ENCODE measurements at regions not wholly inside any gene's neighbourhood (a gene's known extent, or its start where the extent isn't known, plus 50 kb on each side); places are given as distances from the start of the nearest gene placed in this dataset.

GRCh38 chr10:2232479-2232878 lies 495.2 kb upstream of the ADARB2 start:
- H3K9me3 Mint-ChIP-seq: peaks cover 5% of the 10 kb centered on the region; the same call in 1 of the 2 replicates
- no peaks in the 10 kb centered on the region for H3K4me1 Mint-ChIP-seq
- TF ChIP-seq E2F5 (CRISPR knock-in tag; IDR thresholded peaks at IDR 0.05) (no peak), ZNF532 (CRISPR knock-in tag; IDR thresholded peaks at IDR 0.05; ENCODE audit: borderline replicate concordance) (no peak), GABPB1 (CRISPR knock-in tag; IDR thresholded peaks at IDR 0.05) (no peak), USF2 (CRISPR knock-in tag; IDR thresholded peaks at IDR 0.05) (no peak), MAX (CRISPR knock-in tag; IDR thresholded peaks at IDR 0.05) (no peak), GTF2I (CRISPR knock-in tag; conservative IDR thresholded peaks at IDR 0.05) (no peak), ERG (CRISPR knock-in tag; IDR thresholded peaks at IDR 0.05) (no peak), RORB (CRISPR knock-in tag; IDR thresholded peaks at IDR 0.05) (no peak), ZNF512 (CRISPR knock-in tag; IDR thresholded peaks at IDR 0.05; ENCODE audit: borderline replicate concordance) (no peak), HMGXB4 (CRISPR knock-in tag; IDR thresholded peaks at IDR 0.05) (no peak), ZNF425 (CRISPR knock-in tag; conservative IDR thresholded peaks at IDR 0.05) (no peak), GRHL2 (CRISPR knock-in tag; IDR thresholded peaks at IDR 0.05; ENCODE audit: insufficient replicate concordance, severe bottlenecking) (no peak), EMX1 (CRISPR knock-in tag; IDR thresholded peaks at IDR 0.05) (no peak), ATF6 (CRISPR knock-in tag; IDR thresholded peaks at IDR 0.05) (no peak), MLX (CRISPR knock-in tag; IDR thresholded peaks at IDR 0.05) (no peak)
- DNase-seq (ENCODE audit: low spot score) (no peak), ATAC-seq (no peak)
- CTCF ChIA-PET: no interaction called here
- no peak overlapping the region for H3K27ac Mint-ChIP-seq
- no peak overlapping the region for H3K4me3 Mint-ChIP-seq
- H3K27me3 Mint-ChIP-seq (ENCODE audit: low read depth): no peaks in the 10 kb centered on the region
- POLR2A ChIA-PET: no interaction called here
- H3K36me3 Mint-ChIP-seq: no peaks in the 10 kb centered on the region
